GM18508 (cell line): ENCODE measurements at regions not wholly inside any gene's neighbourhood (a gene's known extent, or its start where the extent isn't known, plus 50 kb on each side); places are given as distances from the start of the nearest gene placed in this dataset.
"Not testable (repeated sequence)": the region's sequence is repeated elsewhere in the genome, so short reads cannot be mapped to it uniquely, and the experiment has no call there.

Experiments
- ATAC-seq: cut with Tn5 transposase; IDR thresholded peaks from one replicate; pipeline ENCODE4 v1.9.1; 2021; ENCODE audit warnings: moderate number of reproducible peaks; ENCODE audit not compliant: insufficient read depth, unreplicated experiment

DNA sequence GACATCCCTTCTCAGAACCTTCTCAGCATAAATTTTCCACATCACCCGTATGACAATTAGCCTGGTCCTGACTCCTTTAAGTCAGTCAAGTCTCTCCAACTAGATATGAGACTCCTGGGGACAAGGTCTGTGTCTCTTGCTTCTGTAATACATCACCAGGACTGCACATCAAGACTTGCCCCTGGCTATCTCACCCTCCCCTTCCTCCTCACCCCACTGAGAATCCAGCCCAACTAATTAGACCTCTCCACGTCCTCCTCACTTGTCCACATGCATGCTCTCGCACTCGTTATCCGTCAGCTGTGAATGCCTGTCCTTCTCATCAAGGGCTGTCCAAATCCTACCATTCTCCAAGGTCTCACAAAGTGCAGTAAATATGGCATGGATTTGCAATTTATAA is 542.8 kb downstream of the PTPRU start:
- no peak for ATAC-seq

DNA sequence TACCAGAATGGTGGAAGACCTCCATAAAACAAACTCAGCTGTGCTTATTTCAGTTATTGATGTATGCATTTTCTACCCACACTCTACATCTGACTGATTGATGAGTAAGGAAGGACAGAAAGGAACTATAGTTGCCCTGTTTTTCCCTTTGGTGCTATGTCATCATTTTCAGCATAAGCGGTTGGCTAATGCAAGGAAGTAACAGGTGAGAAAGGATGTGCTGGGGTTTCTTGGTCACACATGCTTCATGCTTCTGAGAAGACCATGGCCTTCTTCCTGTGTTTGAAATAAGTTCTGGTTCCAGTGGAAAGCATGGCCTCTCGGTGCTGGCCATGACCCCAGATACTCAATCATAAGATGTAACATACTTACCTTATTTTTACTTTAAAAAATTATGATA is 541.2 kb downstream of the PTPRU start:
- no peak for ATAC-seq

DNA sequence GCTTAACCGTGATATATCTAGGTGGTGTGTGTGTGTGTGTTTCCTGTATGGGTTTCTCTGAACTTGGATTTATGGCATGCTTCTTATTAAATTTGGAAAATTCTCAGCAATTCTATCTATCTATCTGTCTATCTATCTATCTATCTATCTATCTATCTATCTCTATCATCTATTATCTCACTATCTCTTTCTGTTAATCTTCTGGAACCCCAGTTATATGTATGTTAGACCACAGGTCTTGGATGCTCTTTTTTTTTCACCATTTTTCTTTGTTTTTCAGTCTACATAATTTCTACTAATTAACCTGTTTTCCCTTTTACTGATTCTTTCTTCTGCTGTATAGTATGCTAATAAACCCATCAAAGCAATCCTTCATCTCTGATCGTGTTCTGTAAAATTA is 538.0 kb downstream of the PTPRU start:
- no peak for ATAC-seq

DNA sequence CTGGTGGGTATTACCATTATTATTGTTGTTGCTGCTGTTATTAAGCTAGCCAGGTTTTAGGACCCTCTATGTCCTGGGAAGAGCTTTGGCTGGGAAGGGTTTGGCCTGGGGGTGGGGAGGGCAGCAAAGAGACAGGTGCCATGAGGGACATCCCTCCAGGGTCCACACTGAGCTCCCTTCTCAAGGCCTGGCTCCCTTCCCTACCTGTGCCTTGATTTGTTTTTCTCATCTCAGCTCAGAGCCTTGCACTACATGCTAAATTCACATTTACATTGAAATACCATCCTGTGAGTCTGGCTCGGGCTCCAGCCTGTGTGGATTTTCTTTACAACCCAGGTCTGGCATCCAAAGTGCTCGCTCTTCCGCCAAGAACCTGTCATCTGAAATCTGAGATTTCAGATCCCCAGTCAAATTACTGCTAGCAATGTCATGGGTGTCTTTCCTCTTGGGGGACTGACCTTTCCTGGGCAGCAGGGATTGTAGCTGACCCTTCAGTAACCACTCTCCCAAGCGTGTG is 536.3 kb downstream of the PTPRU start:
- no peak for ATAC-seq

DNA sequence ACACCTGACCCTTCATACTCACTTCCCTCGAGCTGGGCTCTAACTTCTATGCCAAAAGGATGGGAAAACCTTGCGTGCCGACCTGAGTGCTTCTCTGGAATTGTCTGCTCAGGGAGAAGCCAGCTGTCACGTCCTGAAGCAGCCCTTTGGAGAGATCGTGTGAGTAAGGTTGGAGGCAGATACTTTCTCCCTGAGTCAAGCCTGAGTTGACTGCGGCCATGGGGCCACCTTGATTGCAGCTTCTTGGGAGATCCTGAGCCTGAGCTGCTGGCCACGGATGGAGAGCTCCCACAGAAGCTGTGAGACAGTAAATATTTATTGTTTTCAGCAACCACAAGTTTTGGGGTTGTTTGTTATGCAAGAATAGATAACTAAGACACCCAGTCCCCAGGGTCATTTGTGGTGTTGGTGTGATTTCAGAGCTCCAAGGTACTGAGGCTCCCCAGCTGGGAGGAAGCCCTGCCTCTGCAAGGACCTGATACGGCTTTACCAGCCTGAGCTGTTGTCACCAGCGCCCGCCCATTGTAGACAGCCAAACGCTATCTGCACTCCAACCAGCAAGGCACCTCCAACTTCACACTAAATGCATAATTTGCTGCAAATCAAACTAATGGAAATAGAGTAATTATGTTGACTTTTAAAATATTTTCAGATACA is 531.6 kb downstream of the PTPRU start:
- no peak for ATAC-seq

DNA sequence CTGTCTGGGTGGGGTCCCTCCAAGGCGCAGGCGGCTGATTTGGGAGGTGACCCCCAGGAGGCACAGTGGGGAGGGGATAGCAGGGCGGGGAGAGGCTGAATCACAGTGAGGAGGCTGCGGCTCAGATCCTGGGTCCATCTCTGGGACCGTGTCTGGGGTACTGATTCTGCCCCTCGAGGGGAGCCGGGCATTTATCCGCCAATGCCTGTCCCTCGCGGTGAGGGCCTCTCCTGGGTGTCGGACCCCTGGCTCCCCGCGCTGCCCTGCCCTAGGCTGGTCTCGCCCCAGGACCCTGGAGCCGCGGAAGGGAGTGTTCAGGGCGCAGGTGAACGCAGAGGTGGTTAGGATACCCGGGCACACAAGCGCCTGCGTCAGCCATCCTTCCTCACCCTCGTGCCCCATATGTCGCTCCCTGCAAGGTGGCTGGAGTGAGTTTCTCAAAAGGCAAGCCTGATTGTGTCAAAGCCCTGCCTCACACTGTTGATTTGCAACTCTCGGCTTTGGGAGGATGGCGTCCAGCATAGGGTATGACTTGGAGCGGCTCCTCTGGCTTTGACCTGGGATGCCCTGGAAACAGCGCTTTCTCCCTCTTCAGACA is 530.9 kb downstream of the PTPRU start:
- no peak for ATAC-seq

DNA sequence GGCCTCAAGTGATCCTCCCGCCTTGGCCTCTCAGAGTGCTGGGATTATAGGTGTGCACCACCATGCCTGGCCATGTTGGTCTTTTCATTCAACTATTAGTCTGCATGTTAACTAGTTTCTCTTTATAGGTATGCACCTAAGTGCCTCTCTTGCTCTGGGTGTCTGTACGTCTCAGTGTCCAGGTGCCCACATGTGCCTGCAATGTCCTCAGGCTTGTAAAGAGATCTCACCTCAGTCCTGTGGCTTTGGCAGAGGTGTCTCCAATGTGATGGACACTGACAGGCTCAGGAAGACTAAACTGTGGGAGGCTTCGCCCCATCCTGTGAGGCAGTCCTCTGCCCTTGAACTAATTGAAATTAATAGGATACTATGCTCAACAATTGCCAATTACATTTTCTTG is 526.3 kb downstream of the PTPRU start:
- ATAC-seq = no peak

DNA sequence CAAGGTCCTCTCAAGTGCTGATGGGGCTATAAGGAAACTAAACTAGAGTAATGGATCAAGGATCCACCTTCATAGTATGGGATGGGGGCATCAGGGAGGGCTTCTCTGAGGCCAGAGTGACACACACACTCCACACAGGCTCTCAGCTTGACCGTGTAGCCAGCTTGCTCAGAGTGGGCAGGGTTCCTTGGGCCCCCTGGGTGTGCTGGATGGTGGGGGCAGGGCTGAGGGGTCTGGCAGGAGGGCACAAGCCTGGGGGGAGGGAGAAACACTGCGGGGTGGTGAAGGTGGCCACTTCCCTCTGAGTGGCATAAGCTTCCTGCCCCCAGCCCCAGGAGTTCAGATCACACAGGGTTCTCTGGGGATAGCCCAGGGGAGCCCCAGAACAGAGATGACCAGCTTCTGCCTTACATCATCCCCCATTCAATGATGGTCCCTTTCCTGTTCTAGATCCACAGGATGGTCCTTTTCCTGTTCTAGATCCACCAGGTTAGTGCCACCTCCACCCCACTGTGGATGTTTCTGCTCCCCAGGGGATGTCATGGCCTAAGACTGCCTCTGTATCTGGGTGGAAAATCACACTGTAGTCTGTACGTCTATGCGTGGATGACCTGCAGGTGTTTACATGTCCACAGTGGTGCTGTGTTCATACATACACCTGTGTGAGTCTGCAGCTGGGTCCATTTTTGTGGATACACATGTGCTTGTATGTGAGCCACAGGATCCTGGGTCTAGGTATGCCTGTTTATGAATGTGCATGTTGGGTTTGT is 525.0 kb downstream of the PTPRU start:
- no peak for ATAC-seq

DNA sequence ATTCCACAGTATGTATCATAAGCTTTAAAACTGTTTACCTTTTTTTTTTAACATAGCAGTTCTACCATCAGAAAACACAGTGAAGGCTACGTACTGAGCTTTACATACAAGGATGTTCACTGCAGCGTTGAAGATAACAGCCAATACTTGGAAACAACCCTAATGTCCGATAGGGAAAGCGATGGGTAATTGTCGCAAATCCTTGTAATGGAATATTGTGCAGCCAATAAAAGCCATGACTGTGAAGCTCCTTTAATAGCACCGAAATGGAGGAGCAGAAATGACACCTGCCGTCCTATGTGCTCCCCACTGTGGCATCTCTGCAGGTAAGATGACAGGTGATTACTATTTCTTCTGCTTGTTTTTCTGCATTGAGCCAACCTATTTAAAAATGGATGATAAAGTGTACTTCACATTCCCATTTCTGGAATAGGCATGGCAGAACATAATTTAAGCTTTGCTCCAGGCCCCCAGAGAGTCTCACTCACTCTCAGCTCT is 523.8 kb downstream of the PTPRU start:
- ATAC-seq = no peak

DNA sequence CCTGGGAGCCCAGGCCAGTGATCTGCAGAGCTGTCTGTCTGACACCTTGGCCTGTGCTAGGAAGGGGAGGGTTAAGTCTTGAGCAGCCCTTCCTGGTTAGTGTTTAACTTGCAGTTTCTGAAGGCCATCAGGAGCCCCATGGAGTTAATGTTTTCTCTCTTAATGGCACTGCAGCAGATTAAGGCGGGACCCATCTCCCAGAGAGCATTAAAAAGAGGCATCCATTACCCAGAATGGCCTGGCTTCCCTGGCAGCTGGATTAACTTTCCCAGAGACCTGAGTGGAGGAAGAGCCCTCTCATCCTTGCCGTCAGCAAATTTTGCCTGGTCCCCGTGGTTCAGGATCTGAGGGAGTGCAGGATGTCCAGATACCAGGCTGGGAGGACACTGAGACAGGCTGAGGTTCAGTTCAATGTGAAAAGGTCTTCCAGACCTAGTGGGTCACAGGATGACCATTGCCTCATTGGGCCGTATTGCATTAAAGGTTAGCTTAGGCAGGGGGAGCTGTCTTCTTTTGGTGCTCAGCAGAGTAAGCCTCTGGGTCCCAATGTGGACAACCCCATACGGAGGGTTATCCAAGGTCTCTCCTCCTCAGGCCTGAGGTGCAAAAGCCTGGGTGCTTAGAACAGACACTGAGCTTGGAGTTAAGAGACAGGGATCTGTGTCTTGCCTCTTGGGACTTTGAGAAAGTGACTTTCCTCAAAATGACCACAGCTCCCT is 522.6 kb downstream of the PTPRU start:
- no peak for ATAC-seq

DNA sequence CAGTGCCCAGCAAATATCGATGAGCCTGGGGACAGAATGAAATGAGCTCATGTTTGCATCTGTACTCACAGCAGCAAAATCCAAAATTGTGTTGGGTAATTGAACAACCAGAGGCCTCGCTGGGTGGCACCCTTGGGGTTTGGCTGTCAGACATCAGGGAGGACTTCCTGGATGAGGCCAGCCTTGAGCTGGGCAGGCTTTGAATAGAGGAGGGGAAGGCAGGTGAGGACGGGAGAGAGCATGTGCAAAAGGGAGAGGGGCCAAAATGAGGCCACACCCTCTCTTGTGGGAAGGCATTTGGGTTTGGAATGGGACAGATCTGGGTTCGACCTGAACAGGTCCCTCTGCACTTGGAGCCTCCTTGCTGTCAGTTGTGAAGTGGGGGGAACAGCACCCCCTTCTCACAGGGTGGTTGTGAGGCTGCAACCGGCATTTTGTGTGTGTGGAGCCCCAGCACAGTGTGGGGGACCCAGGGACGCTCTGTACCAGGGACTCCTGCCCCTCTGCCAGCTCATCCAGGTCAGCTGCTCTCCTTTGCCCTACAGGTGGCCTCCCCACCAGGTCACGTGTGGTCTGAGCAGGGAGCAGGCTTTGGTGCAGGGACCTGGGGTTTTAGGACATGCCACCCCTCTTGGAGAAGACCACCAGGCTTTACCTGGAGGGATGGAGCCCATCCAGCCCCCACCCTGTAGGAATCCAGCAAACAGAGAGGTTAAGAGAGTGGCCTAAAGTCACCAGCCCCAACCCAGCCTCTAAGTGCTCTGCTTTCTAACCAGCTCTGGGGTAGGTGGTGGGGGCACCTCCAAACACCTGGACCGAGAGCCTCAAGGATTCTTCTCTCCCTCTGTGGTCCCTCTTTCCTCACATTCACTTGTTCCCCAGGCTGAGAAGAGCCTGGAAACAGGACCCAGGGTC is 521.8 kb downstream of the PTPRU start:
- no peak for ATAC-seq

DNA sequence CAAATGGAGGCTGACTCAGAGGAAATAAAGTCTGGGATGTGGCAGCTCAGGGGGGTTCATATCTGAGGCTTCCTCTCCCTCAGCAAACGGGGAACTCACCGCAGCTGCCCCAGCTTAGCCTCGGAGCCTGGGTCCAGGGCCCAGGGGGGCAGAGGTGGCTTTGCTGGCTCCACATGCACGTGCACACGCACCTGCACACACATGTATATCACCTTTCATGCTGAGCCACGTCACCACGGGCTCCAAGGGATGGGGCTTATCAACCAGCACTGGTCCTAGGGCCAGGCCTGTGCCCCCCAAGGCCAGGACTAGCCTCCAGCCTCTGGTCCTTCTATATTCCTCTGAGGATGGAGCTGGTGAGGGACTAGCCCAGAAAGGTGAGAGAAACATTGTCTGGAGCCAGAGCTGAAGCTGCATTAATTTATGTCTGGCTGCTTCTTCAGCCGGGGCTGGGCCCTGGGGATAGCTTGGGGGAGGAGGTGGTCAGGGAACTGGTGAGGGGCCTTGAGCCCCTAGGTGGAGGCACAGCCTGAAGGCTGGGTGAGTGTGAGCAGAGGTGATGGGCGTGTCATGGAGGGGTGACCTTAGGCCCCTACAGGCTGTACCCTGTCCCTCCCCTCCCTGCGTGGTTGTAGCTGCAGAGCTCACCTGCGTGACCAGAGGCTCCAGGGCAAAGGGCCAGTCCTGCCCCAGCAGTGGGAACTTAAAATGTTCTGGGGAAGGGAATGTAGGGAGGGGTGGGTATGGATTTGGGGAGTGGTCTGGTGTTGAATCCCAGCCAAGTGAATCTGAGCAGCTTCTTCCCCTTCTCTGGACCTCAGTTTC is 520.8 kb downstream of the PTPRU start:
- ATAC-seq = no peak

DNA sequence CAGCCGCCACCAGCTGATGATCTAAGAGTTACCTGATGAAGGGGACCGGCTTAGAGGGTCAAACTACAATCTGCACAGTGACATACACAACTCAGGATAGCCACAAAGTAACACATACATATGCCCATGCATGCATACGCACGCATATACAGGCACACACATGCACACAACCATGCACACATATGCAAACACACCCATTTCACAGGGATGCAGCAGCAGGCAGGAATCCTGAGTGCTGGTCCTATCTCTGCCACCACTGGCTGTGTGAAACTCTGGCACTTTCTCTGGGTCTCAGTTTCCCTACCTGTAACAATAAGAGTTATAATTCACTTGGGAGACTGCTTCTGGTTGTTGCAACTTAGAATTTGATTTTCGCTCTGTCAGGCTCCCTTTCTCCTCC is 520.2 kb downstream of the PTPRU start:
- no peak for ATAC-seq

DNA sequence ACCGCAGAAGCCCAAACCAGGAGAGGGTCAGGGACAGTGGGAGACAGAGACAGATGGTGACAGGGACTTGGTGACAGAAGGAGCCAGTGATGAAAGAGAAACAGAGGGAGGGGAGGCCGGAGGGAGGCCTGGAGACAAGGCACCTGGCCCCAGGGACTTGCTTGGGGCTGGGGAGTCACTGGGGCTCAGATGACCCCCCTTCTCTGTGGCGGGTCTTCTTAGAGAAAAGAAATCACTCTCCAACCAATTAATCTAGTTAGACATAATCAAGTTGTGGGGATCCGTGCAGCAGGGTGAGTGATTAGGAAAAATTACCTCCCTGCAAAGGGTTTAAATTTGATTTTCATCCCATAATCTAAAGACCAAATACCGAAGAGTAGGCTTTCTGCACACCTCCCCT is 519.8 kb downstream of the PTPRU start:
- no peak for ATAC-seq

DNA sequence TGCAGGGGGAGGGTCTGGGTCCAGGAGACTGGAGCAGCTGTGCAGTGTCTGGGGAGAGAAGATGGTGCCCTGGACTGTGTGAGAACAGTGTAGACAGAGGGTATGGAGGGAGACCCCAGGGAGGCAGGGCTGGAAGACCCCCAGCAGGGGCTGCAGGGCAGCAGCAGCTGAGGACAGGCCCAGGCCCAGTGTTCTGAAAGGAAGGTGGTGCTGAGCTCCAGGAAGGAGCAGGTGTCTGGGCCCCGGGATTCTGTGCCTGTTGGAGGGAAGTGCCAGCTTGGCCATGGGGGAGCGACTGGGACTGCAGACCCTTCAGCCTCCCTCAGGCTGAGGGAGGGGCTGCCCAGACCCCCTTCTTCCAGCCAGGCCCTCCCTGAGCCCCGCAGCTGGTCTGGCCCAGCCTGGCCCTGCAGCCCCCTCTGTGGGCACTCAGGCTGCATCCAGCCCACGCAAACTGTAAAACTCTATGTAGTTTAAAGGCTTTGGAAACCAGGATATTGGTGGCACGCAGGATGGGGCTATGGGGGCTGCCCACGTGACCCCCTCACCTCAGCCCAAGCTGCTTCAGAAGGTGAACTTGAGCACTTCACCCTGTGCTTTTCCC is 519.2 kb downstream of the PTPRU start:
- not testable (repeated sequence) for ATAC-seq

DNA sequence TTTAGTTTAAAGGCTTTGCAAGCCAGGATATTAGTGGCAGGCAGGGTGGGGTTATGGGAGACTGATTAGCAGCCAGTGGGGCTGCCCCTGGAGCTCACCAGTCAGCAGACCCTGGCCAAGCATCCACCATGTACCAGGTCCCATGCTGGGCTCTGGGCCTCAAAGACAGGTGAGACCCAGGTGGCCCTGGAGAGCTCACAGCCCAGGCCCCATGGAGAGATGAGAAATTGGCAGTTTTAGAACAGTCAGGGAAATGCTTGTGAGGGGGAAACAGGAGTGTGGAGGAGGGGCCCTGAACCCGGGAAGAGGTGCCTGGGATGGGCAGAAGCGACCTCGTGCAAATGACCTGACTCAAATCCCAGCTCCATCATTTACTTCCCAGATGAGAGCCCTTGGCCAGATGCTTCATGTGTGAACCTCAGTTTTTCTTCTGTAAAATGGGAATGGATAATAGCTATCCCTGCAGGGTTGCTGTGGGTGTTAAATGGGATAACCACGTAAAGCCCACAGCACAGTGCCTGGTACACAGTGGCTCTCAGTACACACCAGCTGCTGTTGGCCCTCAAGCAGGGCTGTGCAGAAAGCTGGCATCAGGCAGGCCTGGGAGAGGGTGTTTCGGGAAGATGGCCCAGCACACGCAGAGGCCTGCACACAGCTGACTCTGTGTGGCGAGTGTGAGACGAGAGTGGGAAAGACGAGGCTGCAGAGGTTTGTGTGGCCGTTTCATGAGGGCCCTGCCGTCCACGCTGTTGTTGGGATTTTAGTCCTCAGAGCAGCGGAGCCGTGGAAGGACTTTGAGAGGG is 518.5 kb downstream of the PTPRU start:
- ATAC-seq = no peak

DNA sequence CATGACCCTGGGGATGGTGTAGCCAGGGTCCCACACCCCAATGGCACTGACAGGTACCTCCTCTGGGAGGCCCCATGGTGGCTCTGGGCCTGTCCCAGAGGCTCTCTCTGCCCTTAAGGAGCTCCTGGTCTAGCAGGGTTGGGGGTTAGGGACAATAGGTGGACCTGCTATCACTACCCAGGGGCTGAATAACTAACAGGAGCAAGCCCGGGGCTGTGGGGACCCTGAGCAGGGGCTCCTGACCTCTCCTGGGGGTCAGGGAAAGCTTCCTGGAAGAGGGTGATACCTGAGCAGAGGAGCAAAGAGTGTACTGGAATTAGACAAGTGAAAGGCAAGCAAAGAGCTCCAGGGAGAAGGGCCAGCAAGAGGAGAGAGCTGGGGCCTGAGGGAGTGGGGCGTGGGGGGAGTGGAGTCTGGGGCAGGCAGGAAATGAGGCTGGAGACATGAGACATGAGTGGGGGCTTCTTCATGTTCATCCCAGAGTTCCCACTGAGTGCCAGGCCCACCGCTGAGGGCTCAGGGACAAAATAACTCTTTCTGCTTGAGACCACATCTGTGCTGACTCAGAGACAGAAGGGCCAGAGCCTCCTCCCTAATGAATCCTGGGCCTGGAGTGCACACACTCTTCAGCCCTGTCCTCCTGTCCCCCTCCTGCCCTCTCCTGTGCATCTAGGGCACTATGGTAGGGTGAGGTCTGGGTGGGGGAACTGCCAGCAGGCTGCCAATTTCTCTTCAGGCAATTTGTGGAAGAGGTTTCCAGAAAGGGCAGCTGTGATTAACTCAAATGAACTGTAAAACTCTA is 517.6 kb downstream of the PTPRU start:
- no peak for ATAC-seq
